ENCODE measurements at regions not wholly inside any gene's neighbourhood (a gene's known extent, or its start where the extent isn't known, plus 50 kb on each side); places are given as distances from the start of the nearest gene placed in this dataset.

DNA sequence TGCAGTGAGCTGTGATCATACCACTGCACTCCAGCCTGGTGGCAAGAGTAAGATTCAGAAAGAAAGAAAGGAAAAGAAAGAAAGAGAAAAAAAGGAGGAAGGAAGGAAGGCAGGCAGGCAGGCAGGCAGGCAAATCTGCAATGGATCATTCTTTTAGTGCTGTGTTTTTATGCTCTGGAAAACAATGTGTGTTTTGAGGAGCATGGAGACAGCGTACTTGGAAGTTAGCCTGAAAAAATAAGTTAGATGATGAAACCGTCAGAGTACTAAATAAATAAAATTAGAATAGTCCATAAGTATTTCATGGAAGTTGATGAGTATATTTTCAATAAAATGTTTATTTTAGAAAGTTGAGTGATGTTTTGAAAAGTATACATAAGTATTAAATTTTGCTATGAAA is 366.4 kb upstream of the CDH20 start:
- no peak overlapping the region for H3K4me3 ChIP-seq (ENCODE audit: low read depth in 1 of 3, low read length in 3 of 3)
- 61% methylated on average over 2 of the region's 2 CpGs for WGBS

DNA sequence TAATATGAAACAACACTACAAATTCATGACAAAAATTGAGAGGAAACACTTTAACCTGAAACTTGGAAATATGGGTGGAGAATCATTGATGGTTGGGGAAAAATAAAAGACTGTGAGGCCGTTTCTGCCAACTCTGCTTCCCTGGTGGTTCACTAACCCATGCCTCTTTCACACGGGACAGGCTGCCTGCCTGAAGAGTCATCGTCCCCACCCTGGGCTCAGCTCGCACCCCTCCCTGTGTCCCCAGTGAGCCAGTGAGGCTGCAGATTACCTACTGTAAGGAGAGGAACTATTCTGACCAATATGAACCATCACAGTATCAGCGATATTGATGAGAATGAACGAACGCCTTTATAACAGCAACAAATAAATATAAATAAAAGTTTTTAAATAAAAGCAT is 357.8 kb upstream of the CDH20 start:
- no peaks in the 10 kb centered on the region for H3K9me3 ChIP-seq (ENCODE audit: control insufficient read depth in 4 of 4, low read length in 3 of 4)
- no peak for DNase-seq (ENCODE audit: low spot score)
- no peak overlapping the region for H3K4me3 ChIP-seq (ENCODE audit: low read depth in 1 of 3, low read length in 3 of 3)
- TF ChIP-seq, protein P1, sequence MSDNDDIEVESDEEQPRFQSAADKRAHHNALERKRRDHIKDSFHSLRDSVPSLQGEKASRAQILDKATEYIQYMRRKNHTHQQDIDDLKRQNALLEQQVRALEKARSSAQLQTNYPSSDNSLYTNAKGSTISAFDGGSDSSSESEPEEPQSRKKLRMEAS (IDR thresholded peaks at IDR 0.05): no peak
- no peak for TF ChIP-seq GABPA (IDR thresholded peaks at IDR 0.05 in 1 of 2, conservative IDR thresholded peaks at IDR 0.05 in 1 of 2)
- 69% methylated on average over 7 of the region's 7 CpGs for WGBS
- H3K27me3 ChIP-seq (ENCODE audit: control insufficient read depth in 4 of 4, insufficient read depth in 4 of 4, low read length in 3 of 4): no peaks in the 10 kb centered on the region
- no peak overlapping the region for H3K9ac ChIP-seq (ENCODE audit: low read depth in 1 of 2, low read length in 2 of 2)
- no peaks in the 10 kb centered on the region for H3K4me1 ChIP-seq (ENCODE audit: control insufficient read depth in 4 of 4, insufficient read depth in 4 of 4, low read length in 3 of 4)
- H3K27ac ChIP-seq (ENCODE audit: low read depth in 1 of 2, low read length in 2 of 2): no peak overlapping the region
- H3K36me3 ChIP-seq (ENCODE audit: control insufficient read depth in 4 of 4, insufficient read depth in 3 of 4, low read depth in 1 of 4, low read length in 3 of 4): no peaks in the 10 kb centered on the region

More for the DNA sequence above, 366.4 kb upstream of the CDH20 start:
- no peak overlapping the region for H3K27ac ChIP-seq (ENCODE audit: low read depth in 1 of 2, low read length in 2 of 2)
- peaks cover 0 to 3% (median 0%) of the 10 kb centered on the region in 4 donors for H3K27me3 ChIP-seq (ENCODE audit: control insufficient read depth in 4 of 4, insufficient read depth in 4 of 4, low read length in 3 of 4)
- DNase-seq (ENCODE audit: low spot score): no peak
- TF ChIP-seq RXRA (IDR thresholded peaks at IDR 0.05) (no peak), JUND (IDR thresholded peaks at IDR 0.05) (no peak), FOXA2 (IDR thresholded peaks at IDR 0.05) (no peak), SP1 (IDR thresholded peaks at IDR 0.05) (no peak), EGR1 (IDR thresholded peaks at IDR 0.05; ENCODE audit: low read depth in 2 of 2) (no peak), TAF1 (conservative IDR thresholded peaks at IDR 0.05) (no peak), FOXA1 (IDR thresholded peaks at IDR 0.05) (no peak), RAD21 (IDR thresholded peaks at IDR 0.05) (no peak), HNF4G (IDR thresholded peaks at IDR 0.05) (no peak), HNF4A (conservative IDR thresholded peaks at IDR 0.05) (no peak)
- TF ChIP-seq, protein P2, sequence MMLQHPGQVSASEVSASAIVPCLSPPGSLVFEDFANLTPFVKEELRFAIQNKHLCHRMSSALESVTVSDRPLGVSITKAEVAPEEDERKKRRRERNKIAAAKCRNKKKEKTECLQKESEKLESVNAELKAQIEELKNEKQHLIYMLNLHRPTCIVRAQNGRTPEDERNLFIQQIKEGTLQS (IDR thresholded peaks at IDR 0.05): no peak
- no peaks in the 10 kb centered on the region for H3K9me3 ChIP-seq (ENCODE audit: control insufficient read depth in 4 of 4, low read length in 3 of 4)
- no peaks in the 10 kb centered on the region for H3K4me1 ChIP-seq (ENCODE audit: control insufficient read depth in 4 of 4, insufficient read depth in 4 of 4, low read length in 3 of 4)
- H3K9ac ChIP-seq (ENCODE audit: low read depth in 1 of 2, low read length in 2 of 2): no peak overlapping the region
- no peaks in the 10 kb centered on the region for H3K36me3 ChIP-seq (ENCODE audit: control insufficient read depth in 4 of 4, insufficient read depth in 3 of 4, low read depth in 1 of 4, low read length in 3 of 4)

DNA sequence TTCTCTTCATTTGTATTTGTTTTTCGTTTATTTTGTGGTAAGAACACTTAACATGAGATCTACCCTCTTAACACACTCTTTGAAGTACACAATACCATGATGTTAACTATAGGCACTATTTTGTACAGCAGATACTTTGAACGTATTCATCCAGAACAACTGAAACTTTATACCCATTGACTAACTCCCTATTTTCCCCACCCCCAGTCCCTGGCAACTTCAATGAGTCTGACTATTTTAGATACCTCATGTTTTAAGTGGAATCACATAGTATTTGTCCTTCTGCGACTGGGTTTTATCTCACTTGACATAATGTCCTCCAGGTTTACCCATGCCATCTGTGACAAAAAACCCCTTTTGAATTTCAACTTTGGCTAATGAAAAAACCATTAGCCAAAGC is 356.3 kb upstream of the CDH20 start:
- no peaks in the 10 kb centered on the region for H3K27me3 ChIP-seq (ENCODE audit: control insufficient read depth in 4 of 4, insufficient read depth in 4 of 4, low read length in 3 of 4)
- H3K4me1 ChIP-seq (ENCODE audit: control insufficient read depth in 4 of 4, insufficient read depth in 4 of 4, low read length in 3 of 4): no peaks in the 10 kb centered on the region
- 69% methylated on average over 3 of the region's 3 CpGs for WGBS

More for the DNA sequence above, 356.3 kb upstream of the CDH20 start:
- Histone ChIP-seq H3K9ac (ENCODE audit: low read depth in 1 of 2, low read length in 2 of 2) (no peak overlapping the region), H3K27ac (ENCODE audit: low read depth in 1 of 2, low read length in 2 of 2) (no peak overlapping the region), H3K9me3 (ENCODE audit: control insufficient read depth in 4 of 4, low read length in 3 of 4) (no peaks in the 10 kb centered on the region), H3K36me3 (ENCODE audit: control insufficient read depth in 4 of 4, insufficient read depth in 3 of 4, low read depth in 1 of 4, low read length in 3 of 4) (no peaks in the 10 kb centered on the region), H3K4me3 (ENCODE audit: low read depth in 1 of 3, low read length in 3 of 3) (no peak overlapping the region)
- TF ChIP-seq, protein P3, sequence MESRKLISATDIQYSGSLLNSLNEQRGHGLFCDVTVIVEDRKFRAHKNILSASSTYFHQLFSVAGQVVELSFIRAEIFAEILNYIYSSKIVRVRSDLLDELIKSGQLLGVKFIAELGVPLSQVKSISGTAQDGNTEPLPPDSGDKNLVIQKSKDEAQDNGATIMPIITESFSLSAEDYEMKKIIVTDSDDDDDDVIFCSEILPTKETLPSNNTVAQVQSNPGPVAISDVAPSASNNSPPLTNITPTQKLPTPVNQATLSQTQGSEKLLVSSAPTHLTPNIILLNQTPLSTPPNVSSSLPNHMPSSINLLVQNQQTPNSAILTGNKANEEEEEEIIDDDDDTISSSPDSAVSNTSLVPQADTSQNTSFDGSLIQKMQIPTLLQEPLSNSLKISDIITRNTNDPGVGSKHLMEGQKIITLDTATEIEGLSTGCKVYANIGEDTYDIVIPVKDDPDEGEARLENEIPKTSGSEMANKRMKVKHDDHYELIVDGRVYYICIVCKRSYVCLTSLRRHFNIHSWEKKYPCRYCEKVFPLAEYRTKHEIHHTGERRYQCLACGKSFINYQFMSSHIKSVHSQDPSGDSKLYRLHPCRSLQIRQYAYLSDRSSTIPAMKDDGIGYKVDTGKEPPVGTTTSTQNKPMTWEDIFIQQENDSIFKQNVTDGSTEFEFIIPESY (IDR thresholded peaks at IDR 0.05): no peak
- TF ChIP-seq NR2F2 (IDR thresholded peaks at IDR 0.05): no peak
- TF ChIP-seq, protein P4, sequence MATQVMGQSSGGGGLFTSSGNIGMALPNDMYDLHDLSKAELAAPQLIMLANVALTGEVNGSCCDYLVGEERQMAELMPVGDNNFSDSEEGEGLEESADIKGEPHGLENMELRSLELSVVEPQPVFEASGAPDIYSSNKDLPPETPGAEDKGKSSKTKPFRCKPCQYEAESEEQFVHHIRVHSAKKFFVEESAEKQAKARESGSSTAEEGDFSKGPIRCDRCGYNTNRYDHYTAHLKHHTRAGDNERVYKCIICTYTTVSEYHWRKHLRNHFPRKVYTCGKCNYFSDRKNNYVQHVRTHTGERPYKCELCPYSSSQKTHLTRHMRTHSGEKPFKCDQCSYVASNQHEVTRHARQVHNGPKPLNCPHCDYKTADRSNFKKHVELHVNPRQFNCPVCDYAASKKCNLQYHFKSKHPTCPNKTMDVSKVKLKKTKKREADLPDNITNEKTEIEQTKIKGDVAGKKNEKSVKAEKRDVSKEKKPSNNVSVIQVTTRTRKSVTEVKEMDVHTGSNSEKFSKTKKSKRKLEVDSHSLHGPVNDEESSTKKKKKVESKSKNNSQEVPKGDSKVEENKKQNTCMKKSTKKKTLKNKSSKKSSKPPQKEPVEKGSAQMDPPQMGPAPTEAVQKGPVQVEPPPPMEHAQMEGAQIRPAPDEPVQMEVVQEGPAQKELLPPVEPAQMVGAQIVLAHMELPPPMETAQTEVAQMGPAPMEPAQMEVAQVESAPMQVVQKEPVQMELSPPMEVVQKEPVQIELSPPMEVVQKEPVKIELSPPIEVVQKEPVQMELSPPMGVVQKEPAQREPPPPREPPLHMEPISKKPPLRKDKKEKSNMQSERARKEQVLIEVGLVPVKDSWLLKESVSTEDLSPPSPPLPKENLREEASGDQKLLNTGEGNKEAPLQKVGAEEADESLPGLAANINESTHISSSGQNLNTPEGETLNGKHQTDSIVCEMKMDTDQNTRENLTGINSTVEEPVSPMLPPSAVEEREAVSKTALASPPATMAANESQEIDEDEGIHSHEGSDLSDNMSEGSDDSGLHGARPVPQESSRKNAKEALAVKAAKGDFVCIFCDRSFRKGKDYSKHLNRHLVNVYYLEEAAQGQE (IDR thresholded peaks at IDR 0.05): no peak
- TF ChIP-seq FOXA2 (IDR thresholded peaks at IDR 0.05): no peak
- no peak for TF ChIP-seq JUND (IDR thresholded peaks at IDR 0.05)
- TF ChIP-seq, protein P1 (IDR thresholded peaks at IDR 0.05): no peak
- no peak for DNase-seq (ENCODE audit: low spot score)
